ENCODE measurements at regions not wholly inside any gene's neighbourhood (a gene's known extent, or its start where the extent isn't known, plus 50 kb on each side); places are given as distances from the start of the nearest gene placed in this dataset.

GRCh38 chr4:14434916-14435315, 567.4 kb upstream of the CPEB2 start (continued):
- TF ChIP-seq CHD7 (IDR thresholded peaks at IDR 0.05; ENCODE audit: insufficient replicate concordance, low read length) (no peak), SUZ12 (IDR thresholded peaks at IDR 0.05; ENCODE audit: low read length) (no peak), ZNF274 (IDR thresholded peaks at IDR 0.05; ENCODE audit: borderline replicate concordance, extremely low read depth, low read length) (no peak), SAP30 (IDR thresholded peaks at IDR 0.05; ENCODE audit: insufficient read depth, insufficient replicate concordance, low read length) (no peak), CREB1 (IDR thresholded peaks at IDR 0.05) (no peak), SRF (IDR thresholded peaks at IDR 0.05; ENCODE audit: low read depth, low read length) (no peak), SIN3A (conservative IDR thresholded peaks at IDR 0.05 in 1 of 2, IDR thresholded peaks at IDR 0.05 in 1 of 2; ENCODE audit: low read depth in 1 of 2, low read length in 2 of 2) (no peak), SIX5 (IDR thresholded peaks at IDR 0.05; ENCODE audit: low read depth, low read length) (no peak), KDM5A (IDR thresholded peaks at IDR 0.05; ENCODE audit: low read length) (no peak), SIRT6 (IDR thresholded peaks at IDR 0.05; ENCODE audit: low read length) (no peak), ASH2L (IDR thresholded peaks at IDR 0.05; ENCODE audit: low read length) (no peak)

All from H1 (cell line).